ENCODE measurements at regions not wholly inside any gene's neighbourhood (a gene's known extent, or its start where the extent isn't known, plus 50 kb on each side); places are given as distances from the start of the nearest gene placed in this dataset.

GRCh38 chrX:137387646-137388045 is 178.3 kb upstream of the ZIC3 start:
- WGBS, 2 experiments (ENCODE audit: insufficient coverage in 1 of 2, insufficient read length in 1 of 2) = 100% methylated on average over 2 of the region's 2 CpGs; no CpG with 5 or more reads in 1 of the 2 experiments
- Histone ChIP-seq H3K36me3 (ENCODE audit: control insufficient read depth, insufficient read depth, low read length) (no peaks in the 10 kb centered on the region), H3K9ac (ENCODE audit: extremely low read depth, low read length, poor library complexity, severe bottlenecking) (no peak overlapping the region), H3K4me1 (ENCODE audit: control insufficient read depth, insufficient read depth, low read length) (no peaks in the 10 kb centered on the region), H3K4me3 (ENCODE audit: low read length) (no peak overlapping the region), H3K27ac (ENCODE audit: low read depth, low read length) (no peak overlapping the region), H3K27me3 (ENCODE audit: control insufficient read depth, insufficient read depth, low read length, poor library complexity, severe bottlenecking) (no peaks in the 10 kb centered on the region), H3K9me3 (ENCODE audit: control insufficient read depth, low read length) (no peaks in the 10 kb centered on the region)
- no peak for TF ChIP-seq CTCF (conservative IDR thresholded peaks at IDR 0.05)
- no peak for DNase-seq
- no peaks in the 10 kb centered on the region for H3K36me3 Mint-ChIP-seq (ENCODE audit: low read depth)
- peaks cover 5% of the 10 kb centered on the region for H3K4me1 Mint-ChIP-seq
- no peak overlapping the region for H3K4me3 Mint-ChIP-seq
- no peak overlapping the region for H3K27ac Mint-ChIP-seq
- H3K9me3 Mint-ChIP-seq = peaks cover 41% of the 10 kb centered on the region
- H3K27me3 Mint-ChIP-seq (ENCODE audit: insufficient read depth) = no peaks in the 10 kb centered on the region

- Mint-ChIP-seq H3K9me3 (peaks cover 30% of the 10 kb centered on the region), H3K4me3 (no peak overlapping the region), H3K4me1 (peaks cover 19% of the 10 kb centered on the region), H3K27me3 (ENCODE audit: insufficient read depth) (no peaks in the 10 kb centered on the region), H3K27ac (no peak overlapping the region), H3K36me3 (ENCODE audit: low read depth) (no peaks in the 10 kb centered on the region)
- 90% methylated on average over 1 of the region's 3 CpGs; no CpG with 5 or more reads in 1 of the 2 experiments for WGBS, 2 experiments (ENCODE audit: insufficient coverage in 1 of 2, insufficient read length in 1 of 2)
- H3K36me3 ChIP-seq (ENCODE audit: control insufficient read depth, insufficient read depth, low read length) = no peaks in the 10 kb centered on the region
- no peaks in the 10 kb centered on the region for H3K27me3 ChIP-seq (ENCODE audit: control insufficient read depth, insufficient read depth, low read length, poor library complexity, severe bottlenecking)
- peaks cover under 1% of the 10 kb centered on the region for H3K4me1 ChIP-seq (ENCODE audit: control insufficient read depth, insufficient read depth, low read length)
- H3K9ac ChIP-seq (ENCODE audit: extremely low read depth, low read length, poor library complexity, severe bottlenecking) = no peak overlapping the region
- no peak for DNase-seq
- no peak overlapping the region for H3K27ac ChIP-seq (ENCODE audit: low read depth, low read length)
- H3K9me3 ChIP-seq (ENCODE audit: control insufficient read depth, low read length) = no peaks in the 10 kb centered on the region
- TF ChIP-seq CTCF (conservative IDR thresholded peaks at IDR 0.05) = no peak
- H3K4me3 ChIP-seq (ENCODE audit: low read length) = no peak overlapping the region
Measured at GRCh38 chrX:137366018-137366633, 199.8 kb upstream of the ZIC3 start.

GRCh38 chrX:137363559-137363958 is 202.4 kb upstream of the ZIC3 start:
- Histone ChIP-seq H3K27ac (ENCODE audit: low read depth, low read length) (no peak overlapping the region), H3K36me3 (ENCODE audit: control insufficient read depth, insufficient read depth, low read length) (no peaks in the 10 kb centered on the region), H3K9me3 (ENCODE audit: control insufficient read depth, low read length) (no peaks in the 10 kb centered on the region), H3K4me3 (ENCODE audit: low read length) (no peak overlapping the region), H3K9ac (ENCODE audit: extremely low read depth, low read length, poor library complexity, severe bottlenecking) (no peak overlapping the region), H3K27me3 (ENCODE audit: control insufficient read depth, insufficient read depth, low read length, poor library complexity, severe bottlenecking) (no peaks in the 10 kb centered on the region), H3K4me1 (ENCODE audit: control insufficient read depth, insufficient read depth, low read length) (no peaks in the 10 kb centered on the region)
- Mint-ChIP-seq H3K27me3 (ENCODE audit: insufficient read depth) (no peaks in the 10 kb centered on the region), H3K27ac (no peak overlapping the region), H3K4me3 (no peak overlapping the region), H3K36me3 (ENCODE audit: low read depth) (no peaks in the 10 kb centered on the region), H3K9me3 (peaks cover 41% of the 10 kb centered on the region), H3K4me1 (peaks cover 19% of the 10 kb centered on the region)
- TF ChIP-seq CTCF (conservative IDR thresholded peaks at IDR 0.05) = peak; percentile 62
- 92% methylated on average over 1 of the region's 1 CpG; no CpG with 5 or more reads in 1 of the 2 experiments for WGBS, 2 experiments (ENCODE audit: insufficient coverage in 1 of 2, insufficient read length in 1 of 2)
- no peak for DNase-seq

Data from endodermal cell (in vitro differentiated cells).